GM10266 (cell line): ENCODE measurements at regions not wholly inside any gene's neighbourhood (a gene's known extent, or its start where the extent isn't known, plus 50 kb on each side); places are given as distances from the start of the nearest gene placed in this dataset.

Experiments used
- DNase-seq: peaks from one replicate; pipeline ENCODE4 v3.0.0; 2012; ENCODE audit errors: extremely low spot score
- TF ChIP-seq, protein P1 (sequence below): IDR thresholded peaks from 2 replicates; pipeline ENCODE4 v1.5.1; 2012; ENCODE audit warnings: mild to moderate bottlenecking, low read depth; ENCODE audit not compliant: control insufficient read depth, insufficient read depth; ENCODE audit errors: missing control alignments

- no peak for DNase-seq
- TF ChIP-seq, protein P1, sequence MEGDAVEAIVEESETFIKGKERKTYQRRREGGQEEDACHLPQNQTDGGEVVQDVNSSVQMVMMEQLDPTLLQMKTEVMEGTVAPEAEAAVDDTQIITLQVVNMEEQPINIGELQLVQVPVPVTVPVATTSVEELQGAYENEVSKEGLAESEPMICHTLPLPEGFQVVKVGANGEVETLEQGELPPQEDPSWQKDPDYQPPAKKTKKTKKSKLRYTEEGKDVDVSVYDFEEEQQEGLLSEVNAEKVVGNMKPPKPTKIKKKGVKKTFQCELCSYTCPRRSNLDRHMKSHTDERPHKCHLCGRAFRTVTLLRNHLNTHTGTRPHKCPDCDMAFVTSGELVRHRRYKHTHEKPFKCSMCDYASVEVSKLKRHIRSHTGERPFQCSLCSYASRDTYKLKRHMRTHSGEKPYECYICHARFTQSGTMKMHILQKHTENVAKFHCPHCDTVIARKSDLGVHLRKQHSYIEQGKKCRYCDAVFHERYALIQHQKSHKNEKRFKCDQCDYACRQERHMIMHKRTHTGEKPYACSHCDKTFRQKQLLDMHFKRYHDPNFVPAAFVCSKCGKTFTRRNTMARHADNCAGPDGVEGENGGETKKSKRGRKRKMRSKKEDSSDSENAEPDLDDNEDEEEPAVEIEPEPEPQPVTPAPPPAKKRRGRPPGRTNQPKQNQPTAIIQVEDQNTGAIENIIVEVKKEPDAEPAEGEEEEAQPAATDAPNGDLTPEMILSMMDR = no peak
Observed at GRCh38 chr16:75798714-75799113, 72.4 kb upstream of the CPHXL start.

- TF ChIP-seq, protein P1 = no peak
- no peak for DNase-seq
Observed at GRCh38 chr16:75801307-75801706, 75.0 kb upstream of the CPHXL start.

DNA sequence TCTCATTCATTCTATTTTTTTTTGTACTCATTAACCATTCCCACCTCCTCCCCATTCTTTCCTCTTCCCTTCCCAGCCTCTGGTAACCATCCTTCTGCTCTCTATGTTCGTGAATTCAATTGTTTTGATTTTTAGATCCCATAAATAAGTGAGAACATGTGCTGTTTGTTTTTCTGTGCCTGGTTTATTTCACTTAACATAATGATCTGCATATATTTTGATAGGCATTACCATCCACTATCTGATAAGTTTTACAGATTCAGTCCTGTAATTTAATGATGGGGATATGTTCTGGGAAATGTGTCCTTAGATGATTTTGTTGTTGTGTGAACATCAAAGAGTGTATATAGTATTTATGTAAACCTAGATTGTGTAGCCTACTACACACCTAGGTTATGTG is 77.5 kb upstream of the CPHXL start:
- TF ChIP-seq, protein P1 = no peak
- DNase-seq = no peak

GRCh38 chr16:75804368-75804767 is 78.1 kb upstream of the CPHXL start:
- TF ChIP-seq, protein P1 = no peak
- DNase-seq = no peak

GRCh38 chr16:75805946-75806345 is 79.7 kb upstream of the CPHXL start:
- TF ChIP-seq, protein P1 = no peak
- DNase-seq = no peak

- TF ChIP-seq, protein P1 = no peak
- DNase-seq = no peak
Observed at GRCh38 chr16:75806487-75806886, 80.2 kb upstream of the CPHXL start.

GRCh38 chr16:75810342-75810741 is 84.1 kb upstream of the CPHXL start:
- TF ChIP-seq, protein P1 = no peak
- DNase-seq = no peak
